ENCODE measurements at regions not wholly inside any gene's neighbourhood (a gene's known extent, or its start where the extent isn't known, plus 50 kb on each side); places are given as distances from the start of the nearest gene placed in this dataset.

- H3K27me3 ChIP-seq (ENCODE audit: insufficient read depth, low read depth, low read length) = no peaks in the 10 kb centered on the region
- H3K4me2 ChIP-seq (ENCODE audit: low read length) = no peak overlapping the region
- no peaks in the 10 kb centered on the region for H3K36me3 ChIP-seq (ENCODE audit: insufficient read depth, low read length)
These were observed 222.7 kb upstream of the FOXN3 start for GRCh38 chr14:89639687-89640086.

GRCh38 chr14:89638891-89639290 is 221.9 kb upstream of the FOXN3 start:
- Histone ChIP-seq H3K4me2 (ENCODE audit: low read length) (no peak overlapping the region), H3K27me3 (ENCODE audit: insufficient read depth, low read depth, low read length) (no peaks in the 10 kb centered on the region), H3K36me3 (ENCODE audit: insufficient read depth, low read length) (no peaks in the 10 kb centered on the region)
- TF ChIP-seq EZH2 (IDR thresholded peaks at IDR 0.05; ENCODE audit: borderline replicate concordance, insufficient read depth, low read length, poor library complexity, severe bottlenecking) (no peak), EP300 (conservative IDR thresholded peaks at IDR 0.05; ENCODE audit: poor library complexity, severe bottlenecking) (no peak), REST (IDR thresholded peaks at IDR 0.05; ENCODE audit: borderline replicate concordance) (no peak), MXI1 (conservative IDR thresholded peaks at IDR 0.05; ENCODE audit: poor library complexity, severe bottlenecking) (no peak), POLR2AphosphoS5 (IDR thresholded peaks at IDR 0.05) (no peak), RAD21 (conservative IDR thresholded peaks at IDR 0.05) (no peak), CTCF (IDR thresholded peaks at IDR 0.05; ENCODE audit: poor library complexity, severe bottlenecking) (no peak), TAF1 (IDR thresholded peaks at IDR 0.05; ENCODE audit: low read depth) (no peak)

More at GRCh38 chr14:89639687-89640086, 222.7 kb upstream of the FOXN3 start:
- Histone ChIP-seq H3K9me3 (ENCODE audit: low read length) (no peaks in the 10 kb centered on the region), H4K20me1 (ENCODE audit: insufficient read depth) (no peaks in the 10 kb centered on the region), H3K9ac (ENCODE audit: low read length) (no peak overlapping the region), H3K27ac (ENCODE audit: low read length) (no peak overlapping the region), H3K4me3 (ENCODE audit: low read length) (no peak overlapping the region), H3F3A (ENCODE audit: insufficient read depth, low read length, poor library complexity, severe bottlenecking) (no peaks in the 10 kb centered on the region), H3K9me2 (ENCODE audit: insufficient read depth, low read length) (no peaks in the 10 kb centered on the region), H3K79me2 (replicated peaks; ENCODE audit: insufficient read depth, low read length) (no peaks in the 10 kb centered on the region), H2AFZ (ENCODE audit: low read depth, low read length) (no peak overlapping the region)
- no peak for TF ChIP-seq REST (IDR thresholded peaks at IDR 0.05; ENCODE audit: borderline replicate concordance)
- no peak for TF ChIP-seq CTCF (IDR thresholded peaks at IDR 0.05; ENCODE audit: poor library complexity, severe bottlenecking)
- TF ChIP-seq POLR2AphosphoS5 (IDR thresholded peaks at IDR 0.05) = no peak
- no peak for TF ChIP-seq SMC3 (conservative IDR thresholded peaks at IDR 0.05; ENCODE audit: poor library complexity)
- TF ChIP-seq MXI1 (conservative IDR thresholded peaks at IDR 0.05; ENCODE audit: poor library complexity, severe bottlenecking) = no peak

More at GRCh38 chr14:89638891-89639290, 221.9 kb upstream of the FOXN3 start:
- H2AFZ ChIP-seq (ENCODE audit: low read depth, low read length) = no peak overlapping the region
- H3F3A ChIP-seq (ENCODE audit: insufficient read depth, low read length, poor library complexity, severe bottlenecking) = no peaks in the 10 kb centered on the region
- H3K79me2 ChIP-seq (replicated peaks; ENCODE audit: insufficient read depth, low read length) = no peaks in the 10 kb centered on the region
- H3K4me3 ChIP-seq (ENCODE audit: low read length) = no peak overlapping the region
- H3K9ac ChIP-seq (ENCODE audit: low read length) = no peak overlapping the region
- no peaks in the 10 kb centered on the region for H3K9me2 ChIP-seq (ENCODE audit: insufficient read depth, low read length)
- H3K27ac ChIP-seq (ENCODE audit: low read length) = no peak overlapping the region
- no peaks in the 10 kb centered on the region for H4K20me1 ChIP-seq (ENCODE audit: insufficient read depth)
- no peaks in the 10 kb centered on the region for H3K9me3 ChIP-seq (ENCODE audit: low read length)

Measured in neural cell (in vitro differentiated cells).